Loucy (cell line): ENCODE measurements at regions not wholly inside any gene's neighbourhood (a gene's known extent, or its start where the extent isn't known, plus 50 kb on each side); places are given as distances from the start of the nearest gene placed in this dataset.

ENCODE experiments used
- EZH2phosphoT487 ChIP-seq: fragments of 200-600 bp; IDR thresholded peaks from 2 replicates; pipeline ENCODE4 v1.6.1; 2018; ENCODE audit warnings: antibody characterized with exemption, mild to moderate bottlenecking, moderate library complexity, borderline replicate concordance
- TF ChIP-seq, protein P1 (sequence below): fragments of 200-600 bp; sonication (generic); conservative IDR thresholded peaks from 2 replicates; pipeline ENCODE4 v1.5.1; 2014; ENCODE audit warnings: mild to moderate bottlenecking, antibody characterized with exemption, low read length

DNA sequence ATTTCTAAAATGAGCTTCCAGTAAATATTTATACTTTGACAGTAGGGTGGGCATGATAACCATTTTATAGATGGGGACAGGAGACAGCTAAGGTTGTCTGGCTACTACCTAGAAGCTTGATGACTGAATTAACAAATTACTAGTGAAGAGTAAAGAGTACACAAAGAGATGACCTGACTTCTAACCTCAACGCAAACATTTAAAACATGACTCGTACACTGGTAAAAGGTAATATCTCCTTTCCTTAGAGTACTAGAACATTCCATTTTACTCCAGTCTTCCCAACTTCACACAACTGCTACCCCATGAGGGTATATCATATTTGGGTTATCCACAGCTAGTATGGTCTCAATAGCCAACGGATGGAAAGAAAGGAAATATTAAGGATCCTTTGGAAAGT, 258.9 kb downstream of the FOXO1 start:
- TF ChIP-seq, protein P1, sequence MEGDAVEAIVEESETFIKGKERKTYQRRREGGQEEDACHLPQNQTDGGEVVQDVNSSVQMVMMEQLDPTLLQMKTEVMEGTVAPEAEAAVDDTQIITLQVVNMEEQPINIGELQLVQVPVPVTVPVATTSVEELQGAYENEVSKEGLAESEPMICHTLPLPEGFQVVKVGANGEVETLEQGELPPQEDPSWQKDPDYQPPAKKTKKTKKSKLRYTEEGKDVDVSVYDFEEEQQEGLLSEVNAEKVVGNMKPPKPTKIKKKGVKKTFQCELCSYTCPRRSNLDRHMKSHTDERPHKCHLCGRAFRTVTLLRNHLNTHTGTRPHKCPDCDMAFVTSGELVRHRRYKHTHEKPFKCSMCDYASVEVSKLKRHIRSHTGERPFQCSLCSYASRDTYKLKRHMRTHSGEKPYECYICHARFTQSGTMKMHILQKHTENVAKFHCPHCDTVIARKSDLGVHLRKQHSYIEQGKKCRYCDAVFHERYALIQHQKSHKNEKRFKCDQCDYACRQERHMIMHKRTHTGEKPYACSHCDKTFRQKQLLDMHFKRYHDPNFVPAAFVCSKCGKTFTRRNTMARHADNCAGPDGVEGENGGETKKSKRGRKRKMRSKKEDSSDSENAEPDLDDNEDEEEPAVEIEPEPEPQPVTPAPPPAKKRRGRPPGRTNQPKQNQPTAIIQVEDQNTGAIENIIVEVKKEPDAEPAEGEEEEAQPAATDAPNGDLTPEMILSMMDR, result no peak
- TF ChIP-seq EZH2phosphoT487, result no peak
